GM12878 (cell line): ENCODE measurements at regions not wholly inside any gene's neighbourhood (a gene's known extent, or its start where the extent isn't known, plus 50 kb on each side); places are given as distances from the start of the nearest gene placed in this dataset.

ENCODE experiments used
- ATAC-seq: fragments of 200-7000 bp; cut with Tn5 transposase; 3 replicates; pipeline ENCODE4 v1.9.1; 2020; ENCODE audit warnings: mild to moderate bottlenecking, moderate library complexity
- BruUV-seq: library from RNA; stranded (reverse); fragments of 400-500 nt; replicated peaks from 2 replicates; lab custom pipeline; 2021; lab: Mats Ljungman, UMichigan
- CTCF ChIA-PET: fragments of 300-600 bp; sonication (Branson Sonifier 250); formaldehyde crosslinking; extraction: SDS; loops from one replicate; lab custom pipeline; 2021; ENCODE audit warnings: inconsistent platforms; lab: Yijun Ruan, JAX
- POLR2A ChIA-PET: fragments of 350-600 bp; formaldehyde crosslinking; extraction: SDS; loops from one replicate; lab custom pipeline; 2021; ENCODE audit warnings: inconsistent platforms; lab: Charles Lee
- RAD21 ChIA-PET: fragments of 300-600 bp; sonication (Branson Sonifier 250); formaldehyde crosslinking; loops from one replicate; lab custom pipeline; 2023; ENCODE audit warnings: antibody characterized with exemption; ENCODE audit not compliant: unreplicated experiment; lab: Charles Lee
- SMC1A ChIA-PET: fragments of 300-600 bp; sonication (Branson Sonifier 250); formaldehyde crosslinking; loops from one replicate; lab custom pipeline; 2023; ENCODE audit not compliant: unreplicated experiment, uncharacterized antibody; lab: Charles Lee
- DNase-seq: peaks from one replicate; pipeline ENCODE4 v3.0.0-alpha.2; 2011; ENCODE audit warnings: low read depth, low spot score
- FAIRE-seq: peaks from 3 replicates; lab custom pipeline; 2011; peaks lifted over from hg19 to GRCh38; lab: Jason Lieb, UNC
- H2AFZ ChIP-seq: 2 replicates; pipeline ENCODE4 v1.6.0; 2011; ENCODE audit warnings: low read depth, low read length, control low read depth; ENCODE audit not compliant: control insufficient read depth
- H3K27ac ChIP-seq: 2 replicates; pipeline ENCODE4 v1.5.1; 2011; ENCODE audit warnings: control low read depth; ENCODE audit not compliant: control insufficient read depth, insufficient read depth
- H3K27me3 ChIP-seq, 2 experiments: replicated peaks in 1 of 2; 2 replicates each; pipeline versions ENCODE4 v1.6.0 to v1.6.1; 2011; ENCODE audit warnings: low read length in 1 of 2; ENCODE audit not compliant: control insufficient read depth in 2 of 2, insufficient read depth in 2 of 2
- H3K36me3 ChIP-seq, 2 experiments: 2 replicates each; pipeline ENCODE4 v1.5.1; 2011; ENCODE audit warnings: low read length in 1 of 2; ENCODE audit not compliant: control insufficient read depth in 2 of 2, insufficient read depth in 2 of 2
- H3K4me1 ChIP-seq: 2 replicates; pipeline ENCODE4 v1.6.1; 2011; ENCODE audit warnings: mild to moderate bottlenecking, low read length, moderate library complexity, mixed read lengths; ENCODE audit not compliant: control insufficient read depth, insufficient read depth
- H3K4me2 ChIP-seq: 2 replicates; pipeline ENCODE4 v1.6.0; 2011; ENCODE audit warnings: control low read depth; ENCODE audit not compliant: control insufficient read depth, insufficient read depth
- H3K4me3 ChIP-seq: fragments of 200-600 bp; sonication (generic); 2 replicates; pipeline ENCODE4 v1.5.1; 2016
- H3K79me2 ChIP-seq: 2 replicates; pipeline ENCODE4 v1.6.0; 2011; ENCODE audit warnings: low read length; ENCODE audit not compliant: control insufficient read depth, insufficient read depth
- H3K9ac ChIP-seq: 2 replicates; pipeline ENCODE4 v1.8.0; 2011; ENCODE audit warnings: low read length, control low read depth, mixed read lengths; ENCODE audit not compliant: control insufficient read depth, insufficient read depth
- H3K9me3 ChIP-seq: replicated peaks from 3 replicates; pipeline ENCODE4 v1.5.1; 2011; ENCODE audit warnings: mild to moderate bottlenecking, low read length; ENCODE audit not compliant: control insufficient read depth, insufficient read depth
- H4K20me1 ChIP-seq: 2 replicates; pipeline ENCODE4 v1.6.0; 2011; ENCODE audit not compliant: control insufficient read depth, insufficient read depth
- CEBPB ChIP-seq, 2 experiments: fragments of 150-350 bp in 1 of 2; IDR thresholded peaks; 2 replicates each; pipeline ENCODE4 v1.6.1; 2012 to 2014; ENCODE audit warnings: low read depth in 2 of 2, low read length in 2 of 2, borderline replicate concordance in 1 of 2, inconsistent platforms in 1 of 2
- CHD2 ChIP-seq: IDR thresholded peaks from 2 replicates; pipeline ENCODE4 v1.6.1; 2011; ENCODE audit warnings: low read depth, low read length, improper control_type of control experiment, borderline replicate concordance
- GATAD2B ChIP-seq: fragments of 450-650 bp; conservative IDR thresholded peaks from 2 replicates; pipeline ENCODE4 v1.6.1; 2017; ENCODE audit warnings: low read depth, mild to moderate bottlenecking, moderate library complexity
- MTA3 ChIP-seq: IDR thresholded peaks from 2 replicates; pipeline ENCODE4 v1.6.1; 2012; ENCODE audit warnings: low read length, inconsistent platforms, borderline replicate concordance
- NFYA ChIP-seq: IDR thresholded peaks from 2 replicates; pipeline ENCODE4 v1.6.1; 2011; ENCODE audit warnings: low read depth, mild to moderate bottlenecking, low read length, improper control_type of control experiment, borderline replicate concordance
- TBL1XR1 ChIP-seq: IDR thresholded peaks from 2 replicates; pipeline ENCODE4 v1.6.1; 2012; ENCODE audit warnings: low read depth, low read length, improper control_type of control experiment
- TCF7 ChIP-seq: IDR thresholded peaks from 2 replicates; pipeline ENCODE4 v1.6.1; 2014; ENCODE audit warnings: antibody characterized with exemption, borderline replicate concordance
- YBX1 ChIP-seq: fragments of 450-650 bp; IDR thresholded peaks from 2 replicates; pipeline ENCODE4 v1.6.1; 2016; ENCODE audit warnings: antibody characterized with exemption
- ZNF207 ChIP-seq: fragments of 450-650 bp; IDR thresholded peaks from 2 replicates; pipeline ENCODE4 v1.6.1; 2014; ENCODE audit warnings: antibody characterized with exemption, mild to moderate bottlenecking, borderline replicate concordance
- WGBS: methylation state at CpG from one replicate; pipeline ENCODE4 v1.1.6; 2016; ENCODE audit warnings: low lambda C conversion rate; ENCODE audit not compliant: insufficient replicate concordance, insufficient coverage; ENCODE audit errors: missing lambda C conversion rate; 5-methylcytosine and 5-hydroxymethylcytosine counted together
- in situ Hi-C: fragments of 300-500 bp; cut with MboI; formaldehyde crosslinking; loops from 9 replicates; pipeline ENCODE4 v1.14.3; 2018; ENCODE audit warnings: mixed read lengths
- intact Hi-C: fragments of 100-400 bp; cut with micrococcal nuclease; formaldehyde crosslinking; loops from one replicate; pipeline ENCODE4 v1.14.2; 2022; ENCODE audit not compliant: unreplicated experiment
- TF ChIP-seq, protein P1 (sequence below): fragments of 450-650 bp; IDR thresholded peaks from 2 replicates; pipeline ENCODE4 v1.6.1; 2017; ENCODE audit warnings: borderline replicate concordance
- TF ChIP-seq, protein P2 (sequence below): fragments of 450-650 bp; IDR thresholded peaks from 2 replicates; pipeline ENCODE4 v1.6.1; 2016; ENCODE audit warnings: mild to moderate bottlenecking
- TF ChIP-seq, protein P3 (sequence below): fragments of 450-650 bp; IDR thresholded peaks from 2 replicates; pipeline ENCODE4 v1.6.1; 2017; ENCODE audit warnings: low read depth, mild to moderate bottlenecking, moderate library complexity
- TF ChIP-seq, protein P4 (sequence below): IDR thresholded peaks from 2 replicates; pipeline ENCODE4 v1.6.1; 2011; ENCODE audit warnings: low read depth, low read length, improper control_type of control experiment, borderline replicate concordance
- TF ChIP-seq, protein P5 (sequence below): IDR thresholded peaks from 2 replicates; pipeline ENCODE4 v1.6.1; 2012; ENCODE audit warnings: improper control_type of control experiment, low read depth, low read length; ENCODE audit not compliant: insufficient replicate concordance

DNA sequence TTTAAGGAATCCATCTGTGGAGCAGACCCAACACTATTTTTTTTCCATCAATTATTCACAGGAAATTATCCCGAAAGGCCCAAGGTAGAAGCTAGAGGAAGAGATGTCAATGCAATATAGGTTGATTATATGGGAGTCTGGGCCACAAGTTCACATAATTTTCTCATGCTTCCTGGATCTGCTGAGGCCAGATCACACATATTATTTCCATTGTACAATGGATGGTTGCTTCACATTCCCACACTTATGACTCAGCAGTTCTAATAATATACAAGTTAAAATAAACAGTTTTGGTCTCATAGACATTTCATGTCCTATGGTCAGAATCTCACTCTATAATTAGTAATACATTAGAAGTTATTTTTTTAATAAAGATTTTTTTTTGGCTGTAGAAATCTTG, 66.0 kb upstream of the PTPRD start:
- intact Hi-C loops: no loop called here
- Histone ChIP-seq H3K27ac (no peak overlapping the region), H3K36me3 (no peaks in the 10 kb centered on the region), H3K79me2 (no peaks in the 10 kb centered on the region), H3K4me3 (no peak overlapping the region), H3K4me2 (no peak overlapping the region), H2AFZ (no peak overlapping the region), H4K20me1 (no peaks in the 10 kb centered on the region), H3K9ac (no peak overlapping the region), H3K27me3 (no peaks in the 10 kb centered on the region), H3K4me1 (no peaks in the 10 kb centered on the region), H3K9me3 (no peaks in the 10 kb centered on the region)
- DNase-seq: no peak
- SMC1A ChIA-PET: no interaction called here
- WGBS: 0% methylated on average over 1 of the region's 1 CpG
- FAIRE-seq: no peak
- in situ Hi-C loops: no loop called here
- CTCF ChIA-PET: no interaction called here
- POLR2A ChIA-PET: no interaction called here
- RAD21 ChIA-PET: no interaction called here
- no TSS peak for BruUV-seq
- no peak for ATAC-seq
- TF ChIP-seq, protein P1, sequence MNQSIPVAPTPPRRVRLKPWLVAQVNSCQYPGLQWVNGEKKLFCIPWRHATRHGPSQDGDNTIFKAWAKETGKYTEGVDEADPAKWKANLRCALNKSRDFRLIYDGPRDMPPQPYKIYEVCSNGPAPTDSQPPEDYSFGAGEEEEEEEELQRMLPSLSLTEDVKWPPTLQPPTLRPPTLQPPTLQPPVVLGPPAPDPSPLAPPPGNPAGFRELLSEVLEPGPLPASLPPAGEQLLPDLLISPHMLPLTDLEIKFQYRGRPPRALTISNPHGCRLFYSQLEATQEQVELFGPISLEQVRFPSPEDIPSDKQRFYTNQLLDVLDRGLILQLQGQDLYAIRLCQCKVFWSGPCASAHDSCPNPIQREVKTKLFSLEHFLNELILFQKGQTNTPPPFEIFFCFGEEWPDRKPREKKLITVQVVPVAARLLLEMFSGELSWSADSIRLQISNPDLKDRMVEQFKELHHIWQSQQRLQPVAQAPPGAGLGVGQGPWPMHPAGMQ: no peak
- TF ChIP-seq YBX1 (no peak), MTA3 (no peak), TCF7 (no peak), ZNF207 (no peak), NFYA (no peak), CEBPB (IDR thresholded peaks at IDR 0.05; ENCODE audit: borderline replicate concordance in 1 of 2, low read depth in 2 of 2, low read length in 2 of 2) (no peak), GATAD2B (no peak), TBL1XR1 (no peak), CHD2 (no peak)
- TF ChIP-seq, protein P2, sequence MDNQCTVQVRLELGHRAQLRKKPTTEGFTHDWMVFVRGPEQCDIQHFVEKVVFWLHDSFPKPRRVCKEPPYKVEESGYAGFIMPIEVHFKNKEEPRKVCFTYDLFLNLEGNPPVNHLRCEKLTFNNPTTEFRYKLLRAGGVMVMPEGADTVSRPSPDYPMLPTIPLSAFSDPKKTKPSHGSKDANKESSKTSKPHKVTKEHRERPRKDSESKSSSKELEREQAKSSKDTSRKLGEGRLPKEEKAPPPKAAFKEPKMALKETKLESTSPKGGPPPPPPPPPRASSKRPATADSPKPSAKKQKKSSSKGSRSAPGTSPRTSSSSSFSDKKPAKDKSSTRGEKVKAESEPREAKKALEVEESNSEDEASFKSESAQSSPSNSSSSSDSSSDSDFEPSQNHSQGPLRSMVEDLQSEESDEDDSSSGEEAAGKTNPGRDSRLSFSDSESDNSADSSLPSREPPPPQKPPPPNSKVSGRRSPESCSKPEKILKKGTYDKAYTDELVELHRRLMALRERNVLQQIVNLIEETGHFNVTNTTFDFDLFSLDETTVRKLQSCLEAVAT: no peak
- TF ChIP-seq, protein P3, sequence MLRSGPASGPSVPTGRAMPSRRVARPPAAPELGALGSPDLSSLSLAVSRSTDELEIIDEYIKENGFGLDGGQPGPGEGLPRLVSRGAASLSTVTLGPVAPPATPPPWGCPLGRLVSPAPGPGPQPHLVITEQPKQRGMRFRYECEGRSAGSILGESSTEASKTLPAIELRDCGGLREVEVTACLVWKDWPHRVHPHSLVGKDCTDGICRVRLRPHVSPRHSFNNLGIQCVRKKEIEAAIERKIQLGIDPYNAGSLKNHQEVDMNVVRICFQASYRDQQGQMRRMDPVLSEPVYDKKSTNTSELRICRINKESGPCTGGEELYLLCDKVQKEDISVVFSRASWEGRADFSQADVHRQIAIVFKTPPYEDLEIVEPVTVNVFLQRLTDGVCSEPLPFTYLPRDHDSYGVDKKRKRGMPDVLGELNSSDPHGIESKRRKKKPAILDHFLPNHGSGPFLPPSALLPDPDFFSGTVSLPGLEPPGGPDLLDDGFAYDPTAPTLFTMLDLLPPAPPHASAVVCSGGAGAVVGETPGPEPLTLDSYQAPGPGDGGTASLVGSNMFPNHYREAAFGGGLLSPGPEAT: no peak
- TF ChIP-seq, protein P4, sequence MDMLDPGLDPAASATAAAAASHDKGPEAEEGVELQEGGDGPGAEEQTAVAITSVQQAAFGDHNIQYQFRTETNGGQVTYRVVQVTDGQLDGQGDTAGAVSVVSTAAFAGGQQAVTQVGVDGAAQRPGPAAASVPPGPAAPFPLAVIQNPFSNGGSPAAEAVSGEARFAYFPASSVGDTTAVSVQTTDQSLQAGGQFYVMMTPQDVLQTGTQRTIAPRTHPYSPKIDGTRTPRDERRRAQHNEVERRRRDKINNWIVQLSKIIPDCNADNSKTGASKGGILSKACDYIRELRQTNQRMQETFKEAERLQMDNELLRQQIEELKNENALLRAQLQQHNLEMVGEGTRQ: no peak
- TF ChIP-seq, protein P5, sequence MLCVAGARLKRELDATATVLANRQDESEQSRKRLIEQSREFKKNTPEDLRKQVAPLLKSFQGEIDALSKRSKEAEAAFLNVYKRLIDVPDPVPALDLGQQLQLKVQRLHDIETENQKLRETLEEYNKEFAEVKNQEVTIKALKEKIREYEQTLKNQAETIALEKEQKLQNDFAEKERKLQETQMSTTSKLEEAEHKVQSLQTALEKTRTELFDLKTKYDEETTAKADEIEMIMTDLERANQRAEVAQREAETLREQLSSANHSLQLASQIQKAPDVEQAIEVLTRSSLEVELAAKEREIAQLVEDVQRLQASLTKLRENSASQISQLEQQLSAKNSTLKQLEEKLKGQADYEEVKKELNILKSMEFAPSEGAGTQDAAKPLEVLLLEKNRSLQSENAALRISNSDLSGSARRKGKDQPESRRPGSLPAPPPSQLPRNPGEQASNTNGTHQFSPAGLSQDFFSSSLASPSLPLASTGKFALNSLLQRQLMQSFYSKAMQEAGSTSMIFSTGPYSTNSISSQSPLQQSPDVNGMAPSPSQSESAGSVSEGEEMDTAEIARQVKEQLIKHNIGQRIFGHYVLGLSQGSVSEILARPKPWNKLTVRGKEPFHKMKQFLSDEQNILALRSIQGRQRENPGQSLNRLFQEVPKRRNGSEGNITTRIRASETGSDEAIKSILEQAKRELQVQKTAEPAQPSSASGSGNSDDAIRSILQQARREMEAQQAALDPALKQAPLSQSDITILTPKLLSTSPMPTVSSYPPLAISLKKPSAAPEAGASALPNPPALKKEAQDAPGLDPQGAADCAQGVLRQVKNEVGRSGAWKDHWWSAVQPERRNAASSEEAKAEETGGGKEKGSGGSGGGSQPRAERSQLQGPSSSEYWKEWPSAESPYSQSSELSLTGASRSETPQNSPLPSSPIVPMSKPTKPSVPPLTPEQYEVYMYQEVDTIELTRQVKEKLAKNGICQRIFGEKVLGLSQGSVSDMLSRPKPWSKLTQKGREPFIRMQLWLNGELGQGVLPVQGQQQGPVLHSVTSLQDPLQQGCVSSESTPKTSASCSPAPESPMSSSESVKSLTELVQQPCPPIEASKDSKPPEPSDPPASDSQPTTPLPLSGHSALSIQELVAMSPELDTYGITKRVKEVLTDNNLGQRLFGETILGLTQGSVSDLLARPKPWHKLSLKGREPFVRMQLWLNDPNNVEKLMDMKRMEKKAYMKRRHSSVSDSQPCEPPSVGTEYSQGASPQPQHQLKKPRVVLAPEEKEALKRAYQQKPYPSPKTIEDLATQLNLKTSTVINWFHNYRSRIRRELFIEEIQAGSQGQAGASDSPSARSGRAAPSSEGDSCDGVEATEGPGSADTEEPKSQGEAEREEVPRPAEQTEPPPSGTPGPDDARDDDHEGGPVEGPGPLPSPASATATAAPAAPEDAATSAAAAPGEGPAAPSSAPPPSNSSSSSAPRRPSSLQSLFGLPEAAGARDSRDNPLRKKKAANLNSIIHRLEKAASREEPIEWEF: no peak
